Left lung (tissue), 4 donors: ENCODE measurements at regions not wholly inside any gene's neighbourhood (a gene's known extent, or its start where the extent isn't known, plus 50 kb on each side); places are given as distances from the start of the nearest gene placed in this dataset.

Experiments
- ATAC-seq: fragments of 200-7000 bp; cut with Tn5 transposase; one replicate; pipeline ENCODE4 v1.9.1; 2020; ENCODE audit warnings: moderate library complexity
- DNase-seq, 4 donors: peaks; one replicate each; pipeline ENCODE4 v3.0.0-alpha.2; 2013 to 2020
- H3K27ac ChIP-seq, 2 donors: fragments of 200-600 bp; sonication (generic) in 1 of 2; one replicate each; pipeline versions ENCODE4 v1.5.0 to v1.8.0; 2020 to 2021
- H3K27me3 ChIP-seq, 2 donors: fragments of 200-600 bp; sonication (generic) in 1 of 2; one replicate each; pipeline versions ENCODE4 v1.5.0 to v1.8.0; 2020 to 2021
- H3K36me3 ChIP-seq, 2 donors: fragments of 200-600 bp; sonication (generic) in 1 of 2; one replicate each; pipeline versions ENCODE4 v1.5.0 to v1.8.0; 2020 to 2021
- H3K4me1 ChIP-seq, 2 donors: fragments of 200-600 bp; one replicate each; pipeline ENCODE4 v1.8.0; 2021
- H3K4me3 ChIP-seq, 2 donors: fragments of 200-600 bp; sonication (generic) in 1 of 2; one replicate each; pipeline versions ENCODE4 v1.5.0 to v1.8.0; 2020 to 2021; ENCODE audit warnings: mild to moderate bottlenecking in 1 of 2
- H3K9me3 ChIP-seq, 2 donors: fragments of 200-600 bp; sonication (generic) in 1 of 2; one replicate each; pipeline versions ENCODE4 v1.5.0 to v1.8.0; 2020 to 2021
- intact Hi-C, 2 donors: fragments of 100-400 bp; cut with DNase I; formaldehyde crosslinking; loops; one replicate each; pipeline versions ENCODE4 v1.11.2 to v1.14.2; 2022
- TF ChIP-seq, protein P1 (sequence below), 2 donors: fragments of 200-600 bp; sonication (generic) in 1 of 2; IDR thresholded peaks; one replicate each; pipeline versions ENCODE4 v1.5.0 to v1.8.0; 2021; ENCODE audit warnings: antibody characterized with exemption in 2 of 2
- donor health status: DM: no; HTN: yes; CAD: no.
- donor health status: DM: no; HTN: no; CAD: no.

DNA sequence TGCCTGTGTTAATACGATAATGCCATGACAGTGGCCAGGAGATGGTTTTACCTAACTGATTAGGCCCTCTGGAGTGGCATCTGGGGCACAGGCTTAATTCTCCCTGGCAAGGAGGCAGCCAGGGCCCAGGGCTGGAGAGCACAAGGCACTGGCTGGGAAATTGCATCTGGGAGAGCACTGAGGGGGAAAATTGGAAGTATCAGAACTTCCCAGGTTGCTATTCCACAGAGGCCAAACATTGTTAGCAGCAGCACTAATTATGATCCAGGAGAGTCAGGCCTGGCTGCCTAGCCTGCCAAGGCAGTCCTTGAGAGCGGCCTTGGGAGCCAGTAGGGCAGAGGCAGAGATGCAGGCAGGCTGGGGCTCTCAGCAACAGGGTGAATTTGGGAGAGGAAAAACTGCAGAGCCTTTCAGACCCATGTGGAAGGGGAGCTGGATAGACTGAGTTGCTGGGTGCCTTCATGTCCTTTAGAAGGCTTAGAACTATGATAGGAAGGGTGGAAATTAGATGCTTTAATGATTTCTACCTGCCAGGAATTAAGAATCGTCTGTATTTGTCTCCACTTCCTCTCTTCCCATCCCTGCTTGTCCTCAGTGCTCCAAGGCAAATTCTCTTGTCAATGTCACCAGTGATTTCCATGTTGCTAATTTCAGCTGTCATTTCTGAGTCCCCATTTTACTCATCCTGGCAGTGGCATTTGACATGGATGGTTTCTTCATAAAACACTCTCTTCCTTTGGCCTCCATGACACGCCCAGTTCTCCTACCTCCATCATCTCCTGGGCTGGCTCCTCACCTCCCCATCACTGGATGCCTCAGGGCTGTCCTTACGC lies 56.1 kb upstream of the HSPA9 start:
- H3K36me3 ChIP-seq = no peaks in the 10 kb centered on the region
- TF ChIP-seq, protein P1, sequence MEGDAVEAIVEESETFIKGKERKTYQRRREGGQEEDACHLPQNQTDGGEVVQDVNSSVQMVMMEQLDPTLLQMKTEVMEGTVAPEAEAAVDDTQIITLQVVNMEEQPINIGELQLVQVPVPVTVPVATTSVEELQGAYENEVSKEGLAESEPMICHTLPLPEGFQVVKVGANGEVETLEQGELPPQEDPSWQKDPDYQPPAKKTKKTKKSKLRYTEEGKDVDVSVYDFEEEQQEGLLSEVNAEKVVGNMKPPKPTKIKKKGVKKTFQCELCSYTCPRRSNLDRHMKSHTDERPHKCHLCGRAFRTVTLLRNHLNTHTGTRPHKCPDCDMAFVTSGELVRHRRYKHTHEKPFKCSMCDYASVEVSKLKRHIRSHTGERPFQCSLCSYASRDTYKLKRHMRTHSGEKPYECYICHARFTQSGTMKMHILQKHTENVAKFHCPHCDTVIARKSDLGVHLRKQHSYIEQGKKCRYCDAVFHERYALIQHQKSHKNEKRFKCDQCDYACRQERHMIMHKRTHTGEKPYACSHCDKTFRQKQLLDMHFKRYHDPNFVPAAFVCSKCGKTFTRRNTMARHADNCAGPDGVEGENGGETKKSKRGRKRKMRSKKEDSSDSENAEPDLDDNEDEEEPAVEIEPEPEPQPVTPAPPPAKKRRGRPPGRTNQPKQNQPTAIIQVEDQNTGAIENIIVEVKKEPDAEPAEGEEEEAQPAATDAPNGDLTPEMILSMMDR (IDR thresholded peaks at IDR 0.05) = no peak
- ATAC-seq = no peak
- no peaks in the 10 kb centered on the region for H3K27me3 ChIP-seq
- no peaks in the 10 kb centered on the region for H3K9me3 ChIP-seq
- H3K4me3 ChIP-seq = no peak overlapping the region
- H3K4me1 ChIP-seq = no peaks in the 10 kb centered on the region
- intact Hi-C loops = no loop called here
- no peak for DNase-seq
- no peak overlapping the region for H3K27ac ChIP-seq

DNA sequence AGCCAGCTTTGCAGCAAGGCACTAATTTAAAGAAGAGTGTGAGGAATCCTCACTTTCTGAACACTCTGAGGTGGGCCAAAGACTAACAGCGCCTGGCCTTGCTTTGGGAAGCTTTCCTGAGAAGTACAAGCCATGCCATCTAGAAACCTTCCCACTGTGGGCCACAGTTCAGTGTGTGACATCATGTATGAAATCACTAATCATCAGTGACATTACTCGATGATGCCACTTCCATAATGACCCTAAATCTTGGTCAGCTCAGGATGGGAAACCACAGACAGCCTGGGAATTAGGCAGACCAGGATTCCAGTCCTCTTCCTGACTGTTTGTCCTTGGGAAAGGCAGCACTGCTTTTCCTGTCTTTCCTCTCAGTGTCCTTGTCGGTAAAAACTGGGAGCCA lies 54.2 kb upstream of the HSPA9 start:
- Histone ChIP-seq H3K9me3 (no peaks in the 10 kb centered on the region), H3K36me3 (no peaks in the 10 kb centered on the region), H3K27me3 (no peaks in the 10 kb centered on the region), H3K4me3 (no peak overlapping the region), H3K27ac (no peak overlapping the region), H3K4me1 (no peaks in the 10 kb centered on the region)
- intact Hi-C loops = no loop called here
- ATAC-seq (no peak), DNase-seq (no peak)
- TF ChIP-seq, protein P1 (IDR thresholded peaks at IDR 0.05) = no peak

DNA sequence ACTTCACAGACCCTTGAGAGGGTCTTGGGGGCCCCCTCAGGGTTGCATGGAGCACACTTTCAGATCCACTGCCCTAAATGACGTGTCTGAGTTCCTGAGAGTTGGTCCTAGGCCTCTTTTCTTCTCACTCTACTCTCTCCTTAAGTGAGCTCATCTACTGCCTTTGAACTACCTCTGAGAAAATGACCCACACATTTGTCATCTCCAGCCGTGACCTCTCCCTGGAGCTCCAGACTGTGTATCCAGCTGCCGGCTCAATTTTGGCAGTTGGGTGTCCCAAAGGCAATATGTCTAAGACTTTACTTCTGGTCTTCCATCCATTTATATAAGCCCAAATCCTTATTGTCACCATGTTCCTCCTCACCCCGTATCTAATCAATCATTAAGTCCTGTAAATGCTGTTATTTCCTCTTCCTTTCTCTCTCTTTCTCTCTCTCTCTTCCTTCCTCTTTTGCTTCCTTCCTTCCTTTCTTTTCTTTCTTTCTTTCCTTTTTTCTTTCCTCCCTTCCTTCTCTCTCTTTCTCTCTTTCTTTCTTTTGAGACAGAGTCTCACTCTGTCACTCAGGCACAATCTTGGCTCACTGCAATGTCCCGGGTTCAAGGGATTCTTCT lies 51.2 kb upstream of the HSPA9 start:
- no peak for DNase-seq
- Histone ChIP-seq H3K9me3 (no peaks in the 10 kb centered on the region), H3K4me1 (no peaks in the 10 kb centered on the region), H3K27me3 (no peaks in the 10 kb centered on the region), H3K36me3 (no peaks in the 10 kb centered on the region), H3K4me3 (no peak overlapping the region), H3K27ac (no peak overlapping the region)
- TF ChIP-seq, protein P1 (IDR thresholded peaks at IDR 0.05) = no peak
- intact Hi-C loops = no loop called here
- no peak for ATAC-seq

DNA sequence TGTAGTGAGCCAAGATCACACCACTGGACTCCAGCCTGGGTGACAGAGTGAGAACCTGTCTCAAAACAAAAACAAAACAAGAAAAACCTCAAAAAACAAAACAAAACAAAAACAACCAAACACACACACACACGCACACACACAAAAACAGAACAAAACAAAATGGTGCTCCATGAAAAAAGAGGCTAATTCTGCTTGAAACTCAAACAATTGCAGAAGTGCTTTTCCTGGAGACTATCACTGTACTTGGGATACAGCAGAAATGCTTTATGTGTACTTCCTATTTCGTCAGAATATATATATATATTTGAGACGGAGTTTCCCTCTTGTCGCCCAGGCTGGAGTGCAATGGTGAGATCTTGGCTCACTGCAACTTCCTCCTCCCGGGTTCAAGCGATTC lies 49.9 kb upstream of the HSPA9 start:
- no peaks in the 10 kb centered on the region for H3K9me3 ChIP-seq
- ATAC-seq (peak; percentile 29), DNase-seq (no peak)
- H3K4me1 ChIP-seq = no peaks in the 10 kb centered on the region
- H3K4me3 ChIP-seq = no peak overlapping the region
- H3K27ac ChIP-seq = no peak overlapping the region
- H3K36me3 ChIP-seq = no peaks in the 10 kb centered on the region
- TF ChIP-seq, protein P1 (IDR thresholded peaks at IDR 0.05) = no peak
- no peaks in the 10 kb centered on the region for H3K27me3 ChIP-seq
- intact Hi-C loops = no loop called here
